ENCODE measurements at regions not wholly inside any gene's neighbourhood (a gene's known extent, or its start where the extent isn't known, plus 50 kb on each side); places are given as distances from the start of the nearest gene placed in this dataset.
A peak's percentile ranks its signal among the peaks of the same experiment; 100 is the strongest.

- Histone ChIP-seq H3K4me1 (ENCODE audit: control insufficient read depth, insufficient read depth, low read length) (no peaks in the 10 kb centered on the region), H3K36me3 (ENCODE audit: control insufficient read depth, insufficient read depth, low read length) (no peaks in the 10 kb centered on the region), H3K27ac (ENCODE audit: low read depth, low read length) (no peak overlapping the region), H3K4me3 (ENCODE audit: low read length) (no peak overlapping the region), H3K9me3 (ENCODE audit: control insufficient read depth, low read length) (no peaks in the 10 kb centered on the region), H3K9ac (ENCODE audit: extremely low read depth, low read length, poor library complexity, severe bottlenecking) (no peak overlapping the region), H3K27me3 (ENCODE audit: control insufficient read depth, insufficient read depth, low read length, poor library complexity, severe bottlenecking) (no peaks in the 10 kb centered on the region)
- no peak for DNase-seq
- H3K27me3 Mint-ChIP-seq (ENCODE audit: insufficient read depth), result peaks cover 2% of the 10 kb centered on the region
- no peak overlapping the region for H3K27ac Mint-ChIP-seq
- TF ChIP-seq, protein P1, sequence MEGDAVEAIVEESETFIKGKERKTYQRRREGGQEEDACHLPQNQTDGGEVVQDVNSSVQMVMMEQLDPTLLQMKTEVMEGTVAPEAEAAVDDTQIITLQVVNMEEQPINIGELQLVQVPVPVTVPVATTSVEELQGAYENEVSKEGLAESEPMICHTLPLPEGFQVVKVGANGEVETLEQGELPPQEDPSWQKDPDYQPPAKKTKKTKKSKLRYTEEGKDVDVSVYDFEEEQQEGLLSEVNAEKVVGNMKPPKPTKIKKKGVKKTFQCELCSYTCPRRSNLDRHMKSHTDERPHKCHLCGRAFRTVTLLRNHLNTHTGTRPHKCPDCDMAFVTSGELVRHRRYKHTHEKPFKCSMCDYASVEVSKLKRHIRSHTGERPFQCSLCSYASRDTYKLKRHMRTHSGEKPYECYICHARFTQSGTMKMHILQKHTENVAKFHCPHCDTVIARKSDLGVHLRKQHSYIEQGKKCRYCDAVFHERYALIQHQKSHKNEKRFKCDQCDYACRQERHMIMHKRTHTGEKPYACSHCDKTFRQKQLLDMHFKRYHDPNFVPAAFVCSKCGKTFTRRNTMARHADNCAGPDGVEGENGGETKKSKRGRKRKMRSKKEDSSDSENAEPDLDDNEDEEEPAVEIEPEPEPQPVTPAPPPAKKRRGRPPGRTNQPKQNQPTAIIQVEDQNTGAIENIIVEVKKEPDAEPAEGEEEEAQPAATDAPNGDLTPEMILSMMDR (conservative IDR thresholded peaks at IDR 0.05), result peak; percentile 20
- H3K9me3 Mint-ChIP-seq, result no peaks in the 10 kb centered on the region
- H3K36me3 Mint-ChIP-seq (ENCODE audit: low read depth), result no peaks in the 10 kb centered on the region
- no peak overlapping the region for H3K4me3 Mint-ChIP-seq
- H3K4me1 Mint-ChIP-seq, result no peaks in the 10 kb centered on the region
- WGBS, 2 experiments (ENCODE audit: insufficient coverage in 1 of 2, insufficient read length in 1 of 2), result 80 to 93% methylated on average over 1 to 2 of the region's 2 CpGs
Measured at GRCh38 chr11:80188076-80188627, 747.3 kb upstream of the TENM4 start.

GRCh38 chr11:80186692-80187091 lies 745.9 kb upstream of the TENM4 start:
- no peaks in the 10 kb centered on the region for H3K4me1 ChIP-seq (ENCODE audit: control insufficient read depth, insufficient read depth, low read length)
- Mint-ChIP-seq H3K9me3 (no peaks in the 10 kb centered on the region), H3K4me1 (no peaks in the 10 kb centered on the region), H3K4me3 (no peak overlapping the region), H3K36me3 (ENCODE audit: low read depth) (no peaks in the 10 kb centered on the region), H3K27me3 (ENCODE audit: insufficient read depth) (peaks cover 2% of the 10 kb centered on the region), H3K27ac (no peak overlapping the region)
- 89 to 100% methylated on average over 1 to 3 of the region's 3 CpGs for WGBS, 2 experiments (ENCODE audit: insufficient coverage in 1 of 2, insufficient read length in 1 of 2)
- TF ChIP-seq, protein P1 (conservative IDR thresholded peaks at IDR 0.05), result no peak
- no peak for DNase-seq
- no peaks in the 10 kb centered on the region for H3K27me3 ChIP-seq (ENCODE audit: control insufficient read depth, insufficient read depth, low read length, poor library complexity, severe bottlenecking)
- H3K27ac ChIP-seq (ENCODE audit: low read depth, low read length), result no peak overlapping the region
- no peak overlapping the region for H3K4me3 ChIP-seq (ENCODE audit: low read length)
- H3K36me3 ChIP-seq (ENCODE audit: control insufficient read depth, insufficient read depth, low read length), result no peaks in the 10 kb centered on the region
- no peaks in the 10 kb centered on the region for H3K9me3 ChIP-seq (ENCODE audit: control insufficient read depth, low read length)
- no peak overlapping the region for H3K9ac ChIP-seq (ENCODE audit: extremely low read depth, low read length, poor library complexity, severe bottlenecking)

DNA sequence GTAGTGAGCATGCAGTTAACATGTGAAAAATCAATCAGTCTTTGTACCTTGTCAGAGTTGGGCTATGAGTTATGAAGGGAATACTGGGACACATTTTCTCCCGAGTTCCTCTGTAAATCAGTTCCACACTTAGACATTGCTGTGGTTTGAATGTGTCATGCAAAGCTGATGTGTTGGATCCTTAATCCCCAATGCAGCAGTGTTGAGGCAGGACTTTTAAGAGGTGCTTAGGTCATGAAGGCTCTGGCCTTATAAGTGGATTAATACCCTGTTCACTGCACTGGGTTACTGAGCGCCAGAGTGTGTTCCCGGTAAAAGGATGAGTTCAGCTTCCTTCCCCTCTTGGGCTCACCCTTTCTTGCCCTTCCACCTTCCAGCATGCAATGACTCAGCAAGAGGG lies 742.1 kb upstream of the TENM4 start:
- Mint-ChIP-seq H3K27ac (no peak overlapping the region), H3K27me3 (ENCODE audit: insufficient read depth) (peaks cover 2% of the 10 kb centered on the region), H3K36me3 (ENCODE audit: low read depth) (no peaks in the 10 kb centered on the region), H3K9me3 (peaks cover 3% of the 10 kb centered on the region), H3K4me3 (no peak overlapping the region), H3K4me1 (no peaks in the 10 kb centered on the region)
- Histone ChIP-seq H3K4me3 (ENCODE audit: low read length) (no peak overlapping the region), H3K9me3 (ENCODE audit: control insufficient read depth, low read length) (no peaks in the 10 kb centered on the region), H3K4me1 (ENCODE audit: control insufficient read depth, insufficient read depth, low read length) (no peaks in the 10 kb centered on the region), H3K27me3 (ENCODE audit: control insufficient read depth, insufficient read depth, low read length, poor library complexity, severe bottlenecking) (no peaks in the 10 kb centered on the region), H3K27ac (ENCODE audit: low read depth, low read length) (no peak overlapping the region), H3K36me3 (ENCODE audit: control insufficient read depth, insufficient read depth, low read length) (no peaks in the 10 kb centered on the region), H3K9ac (ENCODE audit: extremely low read depth, low read length, poor library complexity, severe bottlenecking) (no peak overlapping the region)
- WGBS, 2 experiments (ENCODE audit: insufficient coverage in 1 of 2, insufficient read length in 1 of 2), result 96% methylated on average over 3 of the region's 3 CpGs
- DNase-seq, result no peak
- TF ChIP-seq, protein P1 (conservative IDR thresholded peaks at IDR 0.05), result no peak

Measured in endodermal cell (in vitro differentiated cells).